Gastroesophageal sphincter (tissue), 4 donors: ENCODE measurements at regions not wholly inside any gene's neighbourhood (a gene's known extent, or its start where the extent isn't known, plus 50 kb on each side); places are given as distances from the start of the nearest gene placed in this dataset.

ENCODE experiments used
- ATAC-seq: fragments of 150-250 bp; one replicate; pipeline ENCODE4 v1.9.1; 2016; ENCODE audit warnings: mild to moderate bottlenecking, moderate library complexity
- H3K27ac ChIP-seq, 4 donors: fragments of 200-600 bp; sonication (generic) in 3 of 4; 1 replicate in 3 of 4; 2 replicates in 1 of 4; pipeline ENCODE4 v1.5.1; 2016 to 2019
- H3K27me3 ChIP-seq: fragments of 200-600 bp; sonication (generic); one replicate; pipeline ENCODE4 v1.5.1; 2019
- H3K36me3 ChIP-seq, 2 donors: fragments of 200-600 bp; sonication (generic); one replicate each; pipeline ENCODE4 v1.5.1; 2019; ENCODE audit warnings: control low read depth in 1 of 2
- H3K4me1 ChIP-seq, 3 donors: fragments of 200-600 bp; sonication (generic); 1 replicate in 2 of 3; 2 replicates in 1 of 3; pipeline ENCODE4 v1.5.1; 2016 to 2019; ENCODE audit warnings: control low read depth in 2 of 3
- H3K4me3 ChIP-seq, 2 donors: fragments of 200-600 bp; sonication (generic); one replicate each; pipeline ENCODE4 v1.5.1; 2019; ENCODE audit warnings: mild to moderate bottlenecking in 1 of 2, moderate library complexity in 1 of 2
- H3K9me3 ChIP-seq, 3 donors: fragments of 200-600 bp; sonication (generic); one replicate each; pipeline ENCODE4 v1.5.1; 2017 to 2019; ENCODE audit warnings: control low read depth in 2 of 3
- EP300 ChIP-seq: sonication (generic); formaldehyde crosslinking; IDR thresholded peaks from one replicate; pipeline ENCODE4 v1.6.1; 2017; ENCODE audit warnings: antibody characterized with exemption, mild to moderate bottlenecking
- POLR2A ChIP-seq, 2 donors: fragments of 450-650 bp; IDR thresholded peaks; one replicate each; pipeline ENCODE4 v1.6.1; 2017; ENCODE audit warnings: antibody characterized with exemption in 2 of 2, mild to moderate bottlenecking in 2 of 2, moderate library complexity in 1 of 2
- POLR2AphosphoS5 ChIP-seq: sonication (generic); formaldehyde crosslinking; IDR thresholded peaks from one replicate; pipeline ENCODE4 v1.6.1; 2017; ENCODE audit warnings: antibody characterized with exemption
- WGBS, 2 donors: methylation state at CpG; one replicate each; pipeline ENCODE4 v1.1.5; 2018; ENCODE audit warnings: low coverage in 1 of 2; 5-methylcytosine and 5-hydroxymethylcytosine counted together
- TF ChIP-seq, protein P1 (sequence below), 4 experiments: fragments of 200-600 bp in 2 of 4; fragments of 450-650 bp in 2 of 4; sonication (generic) in 1 of 4; IDR thresholded peaks; one replicate each; pipeline ENCODE4 v1.5.1; 2017 to 2019; ENCODE audit warnings: antibody characterized with exemption in 4 of 4, mild to moderate bottlenecking in 2 of 4, moderate library complexity in 2 of 4

DNA sequence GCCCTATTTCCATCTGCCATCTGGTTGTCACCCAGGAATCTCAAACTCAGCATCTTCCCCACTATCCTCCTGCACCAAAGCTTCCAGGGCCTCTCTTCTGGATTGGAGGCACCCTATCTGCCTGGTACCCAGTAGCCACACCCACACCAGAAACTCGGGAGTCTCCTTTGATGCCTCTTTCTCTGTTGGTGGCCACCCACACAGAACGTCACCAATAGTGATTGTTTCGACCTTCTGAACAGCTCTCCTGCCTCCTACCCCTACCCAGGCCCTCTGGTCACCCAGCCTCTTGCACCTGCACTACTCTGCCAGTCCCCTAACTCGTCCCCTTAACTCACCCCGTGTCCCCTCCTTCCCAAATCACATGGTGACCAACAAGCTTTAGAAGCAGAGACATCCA lies 95.0 kb downstream of the IRF2BPL start:
- Histone ChIP-seq H3K27ac (no peak overlapping the region), H3K27me3 (no peaks in the 10 kb centered on the region), H3K36me3 (no peaks in the 10 kb centered on the region), H3K9me3 (no peaks in the 10 kb centered on the region), H3K4me3 (no peak overlapping the region), H3K4me1 (peaks cover 0 to 33% (median 6%) of the 10 kb centered on the region in 3 donors)
- TF ChIP-seq, protein P1, sequence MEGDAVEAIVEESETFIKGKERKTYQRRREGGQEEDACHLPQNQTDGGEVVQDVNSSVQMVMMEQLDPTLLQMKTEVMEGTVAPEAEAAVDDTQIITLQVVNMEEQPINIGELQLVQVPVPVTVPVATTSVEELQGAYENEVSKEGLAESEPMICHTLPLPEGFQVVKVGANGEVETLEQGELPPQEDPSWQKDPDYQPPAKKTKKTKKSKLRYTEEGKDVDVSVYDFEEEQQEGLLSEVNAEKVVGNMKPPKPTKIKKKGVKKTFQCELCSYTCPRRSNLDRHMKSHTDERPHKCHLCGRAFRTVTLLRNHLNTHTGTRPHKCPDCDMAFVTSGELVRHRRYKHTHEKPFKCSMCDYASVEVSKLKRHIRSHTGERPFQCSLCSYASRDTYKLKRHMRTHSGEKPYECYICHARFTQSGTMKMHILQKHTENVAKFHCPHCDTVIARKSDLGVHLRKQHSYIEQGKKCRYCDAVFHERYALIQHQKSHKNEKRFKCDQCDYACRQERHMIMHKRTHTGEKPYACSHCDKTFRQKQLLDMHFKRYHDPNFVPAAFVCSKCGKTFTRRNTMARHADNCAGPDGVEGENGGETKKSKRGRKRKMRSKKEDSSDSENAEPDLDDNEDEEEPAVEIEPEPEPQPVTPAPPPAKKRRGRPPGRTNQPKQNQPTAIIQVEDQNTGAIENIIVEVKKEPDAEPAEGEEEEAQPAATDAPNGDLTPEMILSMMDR (IDR thresholded peaks at IDR 0.05): no peak
- TF ChIP-seq POLR2AphosphoS5 (no peak), EP300 (no peak)
- ATAC-seq: no peak
- WGBS, 2 donors: 83 to 90% methylated on average over 3 to 5 of the region's 5 CpGs

DNA sequence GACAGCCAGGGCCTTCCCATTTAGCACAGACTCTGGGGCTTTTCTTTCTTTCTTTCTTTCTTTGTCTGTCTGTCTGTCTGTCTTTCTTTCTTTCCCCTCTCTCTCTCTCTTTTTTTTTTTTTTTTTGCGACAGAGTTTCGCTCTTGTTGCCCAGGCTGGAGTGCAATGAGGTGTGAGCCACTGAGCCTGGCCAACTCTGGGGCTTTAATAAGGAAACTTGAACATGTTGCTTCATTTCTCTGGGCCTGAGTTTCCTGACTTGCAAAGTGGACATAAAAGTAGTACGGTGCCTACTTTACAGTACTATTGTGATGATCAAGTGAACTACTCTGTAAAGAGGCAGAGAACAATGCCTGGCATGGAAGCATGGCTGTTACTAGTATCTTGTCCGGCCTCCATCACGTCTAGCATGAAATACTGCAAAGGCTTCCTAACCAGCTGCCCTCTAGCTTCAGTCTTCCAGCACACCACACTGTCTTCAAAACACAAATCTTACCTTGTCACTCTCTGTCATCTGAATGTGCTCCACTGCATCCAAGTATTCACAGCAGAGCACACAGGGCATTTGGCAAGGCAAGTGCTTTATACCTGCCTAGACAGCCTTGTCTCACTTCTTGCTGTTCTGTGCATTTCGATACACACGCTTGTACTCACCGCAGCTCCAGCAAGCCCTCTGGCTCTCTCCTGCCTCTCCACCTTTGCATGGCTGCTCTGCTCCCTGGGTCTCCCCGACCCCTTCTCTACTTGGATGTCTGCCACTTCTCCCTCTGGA lies 96.7 kb downstream of the IRF2BPL start:
- Histone ChIP-seq H3K36me3 (no peaks in the 10 kb centered on the region), H3K9me3 (no peaks in the 10 kb centered on the region), H3K4me3 (no peak overlapping the region), H3K27ac (no peak overlapping the region), H3K4me1 (peaks cover 0 to 33% (median 12%) of the 10 kb centered on the region in 3 donors), H3K27me3 (no peaks in the 10 kb centered on the region)
- 78 to 81% methylated on average over 5 to 6 of the region's 9 CpGs for WGBS, 2 donors
- no peak for ATAC-seq
- TF ChIP-seq POLR2A (IDR thresholded peaks at IDR 0.05) (no peak), EP300 (no peak), POLR2AphosphoS5 (no peak)
- TF ChIP-seq, protein P1 (IDR thresholded peaks at IDR 0.05): no peak

DNA sequence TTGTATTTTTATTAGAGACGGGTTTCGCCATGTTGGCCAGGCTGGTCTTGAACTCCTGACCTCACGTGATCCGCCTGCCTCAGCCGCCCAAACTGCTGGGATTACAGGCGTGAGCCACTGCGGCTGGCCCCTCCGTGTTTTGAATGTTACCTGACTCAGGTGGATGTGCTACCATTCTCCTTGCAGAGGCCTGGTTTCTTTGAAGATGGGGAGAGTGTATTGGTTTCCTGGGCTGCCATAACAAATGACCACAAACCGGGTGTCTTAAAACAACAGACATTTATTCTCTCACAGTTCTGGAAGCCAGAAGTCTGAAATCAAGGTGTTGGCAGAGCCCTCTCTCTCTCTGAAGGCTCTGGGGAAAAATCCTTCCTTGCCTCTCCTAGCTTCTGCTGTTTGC lies 98.0 kb downstream of the IRF2BPL start:
- Histone ChIP-seq H3K4me1 (peaks cover 0 to 27% (median 13%) of the 10 kb centered on the region in 3 donors), H3K27me3 (no peaks in the 10 kb centered on the region), H3K36me3 (no peaks in the 10 kb centered on the region), H3K9me3 (no peaks in the 10 kb centered on the region), H3K4me3 (no peak overlapping the region), H3K27ac (no peak overlapping the region)
- ATAC-seq: no peak
- 87 to 88% methylated on average over 3 to 9 of the region's 9 CpGs for WGBS, 2 donors
- TF ChIP-seq, protein P1 (IDR thresholded peaks at IDR 0.05): no peak
- TF ChIP-seq POLR2AphosphoS5 (no peak), EP300 (no peak), POLR2A (IDR thresholded peaks at IDR 0.05) (no peak)

DNA sequence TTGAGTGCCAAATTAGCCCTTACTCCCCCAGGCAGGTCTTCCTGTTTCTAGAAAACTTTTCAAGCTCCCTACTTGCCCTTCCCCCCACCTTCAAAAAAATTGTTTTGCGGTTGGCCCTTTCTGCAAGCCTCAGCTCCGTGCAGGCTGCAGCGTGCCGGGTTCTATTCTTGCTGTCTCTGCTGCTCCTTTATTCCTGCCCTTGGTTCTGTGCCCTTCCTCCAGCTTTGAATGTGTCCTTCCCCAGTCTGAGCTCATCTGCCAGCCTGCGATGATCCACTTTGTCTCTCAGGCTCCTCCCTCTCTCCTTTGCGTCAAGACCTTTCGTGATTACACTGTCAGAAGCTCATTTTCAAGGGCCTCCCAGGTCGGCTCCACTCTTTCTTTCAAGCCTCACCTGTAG lies 98.6 kb downstream of the IRF2BPL start:
- H3K9me3 ChIP-seq: no peaks in the 10 kb centered on the region
- H3K4me1 ChIP-seq: peaks cover 0 to 27% (median 13%) of the 10 kb centered on the region in 3 donors
- no peaks in the 10 kb centered on the region for H3K27me3 ChIP-seq
- TF ChIP-seq, protein P1 (IDR thresholded peaks at IDR 0.05): no peak
- TF ChIP-seq EP300: no peak
- TF ChIP-seq POLR2AphosphoS5: no peak
- TF ChIP-seq POLR2A (IDR thresholded peaks at IDR 0.05): no peak
- H3K4me3 ChIP-seq: no peak overlapping the region
- WGBS, 2 donors: 72 to 73% methylated on average over 4 to 8 of the region's 8 CpGs
- no peak overlapping the region for H3K27ac ChIP-seq
- ATAC-seq: peak; percentile 44
- H3K36me3 ChIP-seq: no peaks in the 10 kb centered on the region
